ENCODE measurements at regions not wholly inside any gene's neighbourhood (a gene's known extent, or its start where the extent isn't known, plus 50 kb on each side); places are given as distances from the start of the nearest gene placed in this dataset.

GRCh38 chr1:190595438-190595837, 117.8 kb upstream of the BRINP3 start:
- no peak for TF ChIP-seq CTCF (conservative IDR thresholded peaks at IDR 0.05 in 1 of 2, IDR thresholded peaks at IDR 0.05 in 1 of 2; ENCODE audit: low read depth in 1 of 2, low read length in 2 of 2)
- no peak for TF ChIP-seq EZH2 (IDR thresholded peaks at IDR 0.05; ENCODE audit: low read length, missing control alignments)

All from fibroblast of lung (primary cell).